ENCODE measurements at regions not wholly inside any gene's neighbourhood (a gene's known extent, or its start where the extent isn't known, plus 50 kb on each side); places are given as distances from the start of the nearest gene placed in this dataset.

- no peak for DNase-seq (ENCODE audit: low spot score)
- Mint-ChIP-seq H3K4me1 (ENCODE audit: unreplicated experiment) (no peaks in the 10 kb centered on the region), H3K36me3 (ENCODE audit: low read depth, unreplicated experiment) (no peaks in the 10 kb centered on the region), H3K4me3 (ENCODE audit: unreplicated experiment) (no peak overlapping the region), H3K9me3 (ENCODE audit: unreplicated experiment) (no peaks in the 10 kb centered on the region), H3K27ac (ENCODE audit: unreplicated experiment) (no peak overlapping the region), H3K27me3 (ENCODE audit: unreplicated experiment) (peaks cover 3% of the 10 kb centered on the region)
- TF ChIP-seq, protein P1, sequence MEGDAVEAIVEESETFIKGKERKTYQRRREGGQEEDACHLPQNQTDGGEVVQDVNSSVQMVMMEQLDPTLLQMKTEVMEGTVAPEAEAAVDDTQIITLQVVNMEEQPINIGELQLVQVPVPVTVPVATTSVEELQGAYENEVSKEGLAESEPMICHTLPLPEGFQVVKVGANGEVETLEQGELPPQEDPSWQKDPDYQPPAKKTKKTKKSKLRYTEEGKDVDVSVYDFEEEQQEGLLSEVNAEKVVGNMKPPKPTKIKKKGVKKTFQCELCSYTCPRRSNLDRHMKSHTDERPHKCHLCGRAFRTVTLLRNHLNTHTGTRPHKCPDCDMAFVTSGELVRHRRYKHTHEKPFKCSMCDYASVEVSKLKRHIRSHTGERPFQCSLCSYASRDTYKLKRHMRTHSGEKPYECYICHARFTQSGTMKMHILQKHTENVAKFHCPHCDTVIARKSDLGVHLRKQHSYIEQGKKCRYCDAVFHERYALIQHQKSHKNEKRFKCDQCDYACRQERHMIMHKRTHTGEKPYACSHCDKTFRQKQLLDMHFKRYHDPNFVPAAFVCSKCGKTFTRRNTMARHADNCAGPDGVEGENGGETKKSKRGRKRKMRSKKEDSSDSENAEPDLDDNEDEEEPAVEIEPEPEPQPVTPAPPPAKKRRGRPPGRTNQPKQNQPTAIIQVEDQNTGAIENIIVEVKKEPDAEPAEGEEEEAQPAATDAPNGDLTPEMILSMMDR (IDR thresholded peaks at IDR 0.05; ENCODE audit: unreplicated experiment), result no peak
Observed at GRCh38 chr6:122202576-122203137, 196.8 kb upstream of the HSF2 start.

DNA sequence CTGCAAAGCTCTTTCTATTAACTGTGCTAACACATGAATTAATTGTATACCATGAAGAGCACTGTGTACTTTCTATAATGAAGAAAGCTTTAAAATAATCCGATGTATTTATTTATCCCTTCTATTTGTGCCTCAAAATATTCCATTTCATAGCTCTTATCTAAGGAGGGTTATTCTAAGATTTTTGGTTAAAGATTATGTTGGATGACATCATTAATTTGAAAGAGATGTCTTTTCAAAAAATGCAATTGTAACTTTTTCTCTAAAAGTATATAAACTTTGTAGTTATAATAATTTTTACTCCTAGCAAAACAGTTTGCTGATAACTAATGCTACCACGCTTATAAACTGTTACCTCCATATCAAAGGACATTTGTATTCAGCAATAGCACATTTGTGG, 192.4 kb upstream of the HSF2 start:
- Mint-ChIP-seq H3K4me3 (ENCODE audit: unreplicated experiment) (no peak overlapping the region), H3K27ac (ENCODE audit: unreplicated experiment) (no peak overlapping the region), H3K4me1 (ENCODE audit: unreplicated experiment) (no peaks in the 10 kb centered on the region), H3K36me3 (ENCODE audit: low read depth, unreplicated experiment) (no peaks in the 10 kb centered on the region), H3K9me3 (ENCODE audit: unreplicated experiment) (no peaks in the 10 kb centered on the region), H3K27me3 (ENCODE audit: unreplicated experiment) (peaks cover 3% of the 10 kb centered on the region)
- TF ChIP-seq, protein P1 (IDR thresholded peaks at IDR 0.05; ENCODE audit: unreplicated experiment), result no peak
- no peak for DNase-seq (ENCODE audit: low spot score)

DNA sequence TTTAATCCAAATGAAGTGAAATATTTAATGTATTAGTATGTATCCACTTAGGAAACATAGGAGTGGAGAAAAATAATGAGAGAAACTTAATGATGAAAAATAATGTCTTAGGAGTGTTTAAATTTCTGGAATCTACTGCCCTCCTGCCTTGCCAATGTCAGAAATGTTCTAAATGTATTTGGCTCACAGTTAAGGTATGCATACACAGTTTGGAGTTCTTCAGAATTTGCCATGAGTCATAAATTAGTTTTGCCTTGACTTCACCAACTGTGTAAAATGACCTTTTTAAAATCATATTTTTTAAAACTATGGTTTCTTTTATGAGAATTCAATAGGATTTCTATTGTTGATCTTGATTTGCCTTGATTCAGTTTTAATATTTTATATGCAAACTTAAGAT, 191.7 kb upstream of the HSF2 start:
- no peak overlapping the region for H3K27ac Mint-ChIP-seq (ENCODE audit: unreplicated experiment)
- TF ChIP-seq, protein P1 (IDR thresholded peaks at IDR 0.05; ENCODE audit: unreplicated experiment), result no peak

GRCh38 chr6:122214605-122215318, 184.7 kb upstream of the HSF2 start:
- Mint-ChIP-seq H3K27me3 (ENCODE audit: unreplicated experiment) (no peaks in the 10 kb centered on the region), H3K27ac (ENCODE audit: unreplicated experiment) (no peak overlapping the region), H3K9me3 (ENCODE audit: unreplicated experiment) (no peaks in the 10 kb centered on the region), H3K4me3 (ENCODE audit: unreplicated experiment) (no peak overlapping the region), H3K36me3 (ENCODE audit: low read depth, unreplicated experiment) (no peaks in the 10 kb centered on the region), H3K4me1 (ENCODE audit: unreplicated experiment) (no peaks in the 10 kb centered on the region)
- TF ChIP-seq, protein P1 (IDR thresholded peaks at IDR 0.05; ENCODE audit: unreplicated experiment), result no peak
- no peak for DNase-seq (ENCODE audit: low spot score)

More for the DNA sequence above, 191.7 kb upstream of the HSF2 start:
- H3K4me3 Mint-ChIP-seq (ENCODE audit: unreplicated experiment), result no peak overlapping the region
- peaks cover 3% of the 10 kb centered on the region for H3K27me3 Mint-ChIP-seq (ENCODE audit: unreplicated experiment)
- H3K9me3 Mint-ChIP-seq (ENCODE audit: unreplicated experiment), result no peaks in the 10 kb centered on the region
- no peak for DNase-seq (ENCODE audit: low spot score)
- no peaks in the 10 kb centered on the region for H3K36me3 Mint-ChIP-seq (ENCODE audit: low read depth, unreplicated experiment)
- H3K4me1 Mint-ChIP-seq (ENCODE audit: unreplicated experiment), result no peaks in the 10 kb centered on the region

DNA sequence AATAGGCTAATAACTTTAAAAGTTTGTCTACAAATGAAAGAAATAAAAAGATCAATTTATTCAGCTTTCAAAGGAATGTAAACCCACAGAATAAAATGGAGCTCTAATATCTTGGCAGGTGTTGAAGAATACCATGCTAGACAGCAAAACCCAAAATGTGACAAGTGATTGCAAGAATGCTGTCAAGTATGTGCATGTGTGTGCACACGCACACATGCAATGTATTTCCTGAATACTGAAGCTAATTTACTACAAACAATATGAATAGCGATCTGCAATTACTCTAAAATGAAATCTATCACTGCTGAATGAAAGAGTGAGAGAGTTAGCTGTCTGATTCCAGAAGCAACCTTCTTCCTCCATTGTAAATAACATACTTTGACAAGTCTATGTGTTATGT, 179.2 kb upstream of the HSF2 start:
- TF ChIP-seq, protein P1 (IDR thresholded peaks at IDR 0.05; ENCODE audit: unreplicated experiment), result no peak
- no peaks in the 10 kb centered on the region for H3K27me3 Mint-ChIP-seq (ENCODE audit: unreplicated experiment)
- H3K4me3 Mint-ChIP-seq (ENCODE audit: unreplicated experiment), result no peak overlapping the region
- H3K9me3 Mint-ChIP-seq (ENCODE audit: unreplicated experiment), result no peaks in the 10 kb centered on the region
- no peak overlapping the region for H3K27ac Mint-ChIP-seq (ENCODE audit: unreplicated experiment)
- no peaks in the 10 kb centered on the region for H3K36me3 Mint-ChIP-seq (ENCODE audit: low read depth, unreplicated experiment)
- no peak for DNase-seq (ENCODE audit: low spot score)
- no peaks in the 10 kb centered on the region for H3K4me1 Mint-ChIP-seq (ENCODE audit: unreplicated experiment)
